ENCODE measurements at regions not wholly inside any gene's neighbourhood (a gene's known extent, or its start where the extent isn't known, plus 50 kb on each side); places are given as distances from the start of the nearest gene placed in this dataset.

GRCh38 chr7:51823437-51823836 is 506.8 kb upstream of the COBL start:
- TF ChIP-seq CTCF (IDR thresholded peaks at IDR 0.05) (no peak), POLR2A (IDR thresholded peaks at IDR 0.05) (no peak)

All from testis (tissue), 2 donors.